Activated naive CD4-positive, alpha-beta T cell treated with anti-CD3 and anti-CD28 coated beads, Interleukin-2, amount 50 U/mL, for 16 hours (primary cell): ENCODE measurements at regions not wholly inside any gene's neighbourhood (a gene's known extent, or its start where the extent isn't known, plus 50 kb on each side); places are given as distances from the start of the nearest gene placed in this dataset.
A peak's percentile ranks its signal among the peaks of the same experiment; 100 is the strongest.
"Not testable (repeated sequence)": the region's sequence is repeated elsewhere in the genome, so short reads cannot be mapped to it uniquely, and the experiment has no call there.

Experiments used
- DNase-seq: peaks from one replicate; pipeline ENCODE4 v3.0.0-alpha.2; 2020

GRCh38 chr21:14008006-14008405 lies 202.7 kb downstream of the LIPI start:
- DNase-seq, result not testable (repeated sequence)

GRCh38 chr21:14006144-14006543 lies 204.6 kb downstream of the LIPI start:
- DNase-seq, result not testable (repeated sequence)

GRCh38 chr21:13986996-13987958 lies 223.5 kb downstream of the LIPI start:
- not testable (repeated sequence) for DNase-seq

- not testable (repeated sequence) for DNase-seq
Measured at GRCh38 chr21:13985865-13986863, 224.6 kb downstream of the LIPI start.

- not testable (repeated sequence) for DNase-seq
Measured at GRCh38 chr21:13985137-13985864, 225.5 kb downstream of the LIPI start.

GRCh38 chr21:13984728-13985127 lies 226.0 kb downstream of the LIPI start:
- DNase-seq, result not testable (repeated sequence)

GRCh38 chr21:13981176-13982087 lies 229.3 kb downstream of the LIPI start:
- not testable (repeated sequence) for DNase-seq

- DNase-seq, result peak; percentile 35
Measured at GRCh38 chr21:13980115-13980662, 230.6 kb downstream of the LIPI start.

- not testable (repeated sequence) for DNase-seq
Measured at GRCh38 chr21:13979608-13980007, 231.1 kb downstream of the LIPI start.

- DNase-seq, result not testable (repeated sequence)
Measured at GRCh38 chr21:13974582-13974981, 236.2 kb downstream of the LIPI start.

- DNase-seq, result not testable (repeated sequence)
Measured at GRCh38 chr21:13969853-13970252, 240.9 kb downstream of the LIPI start.

GRCh38 chr21:13969002-13969401 lies 241.8 kb downstream of the LIPI start:
- DNase-seq, result not testable (repeated sequence)

GRCh38 chr21:13963259-13963658 lies 247.5 kb downstream of the LIPI start:
- not testable (repeated sequence) for DNase-seq

GRCh38 chr21:13937236-13937635 lies 273.5 kb downstream of the LIPI start:
- DNase-seq, result no peak

- DNase-seq, result peak; percentile 9
Measured at GRCh38 chr21:13936033-13936937, 274.5 kb downstream of the LIPI start.

GRCh38 chr21:13935396-13936032 lies 275.2 kb downstream of the LIPI start:
- not testable (repeated sequence) for DNase-seq

GRCh38 chr21:13934887-13935342 lies 275.8 kb downstream of the LIPI start:
- DNase-seq, result not testable (repeated sequence)

GRCh38 chr21:13923175-13923574 lies 287.6 kb downstream of the LIPI start:
- DNase-seq, result not testable (repeated sequence)

- not testable (repeated sequence) for DNase-seq
Measured at GRCh38 chr21:13921455-13921854, 289.3 kb downstream of the LIPI start.
